ENCODE measurements at regions not wholly inside any gene's neighbourhood (a gene's known extent, or its start where the extent isn't known, plus 50 kb on each side); places are given as distances from the start of the nearest gene placed in this dataset.

DNA sequence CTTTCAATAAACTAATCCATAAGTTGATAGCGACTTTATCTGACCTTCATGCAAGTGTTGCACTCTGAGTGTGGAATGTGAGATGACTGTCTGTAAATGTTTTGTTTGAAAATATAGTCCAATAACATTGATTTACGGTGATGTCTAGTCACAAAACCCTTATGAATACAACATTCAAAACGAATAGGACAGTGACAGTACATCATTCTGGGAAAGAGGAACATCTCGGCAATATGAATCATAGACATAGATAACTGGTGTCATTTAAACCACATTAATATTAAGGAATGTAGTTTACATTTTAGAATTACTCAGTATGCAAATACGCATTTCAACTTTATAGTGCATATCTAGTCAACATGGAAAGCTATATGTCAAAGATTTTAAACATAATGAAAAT lies 1311.6 kb upstream of the ADGRL4 start (continued):
- no peak for TF ChIP-seq RXRA (IDR thresholded peaks at IDR 0.05; ENCODE audit: insufficient read depth, low read depth, low read length)
- TF ChIP-seq EZH2 (IDR thresholded peaks at IDR 0.05; ENCODE audit: low read depth, low read length, severe bottlenecking), result no peak

Data from H1 (cell line).